ENCODE measurements at regions not wholly inside any gene's neighbourhood (a gene's known extent, or its start where the extent isn't known, plus 50 kb on each side); places are given as distances from the start of the nearest gene placed in this dataset.
"Not testable (repeated sequence)": the region's sequence is repeated elsewhere in the genome, so short reads cannot be mapped to it uniquely, and the experiment has no call there.

- no peak for TF ChIP-seq CTCF (IDR thresholded peaks at IDR 0.05)
- H3K4me3 ChIP-seq = no peak overlapping the region
- H3K27ac ChIP-seq = no peak overlapping the region
- no peak for DNase-seq (ENCODE audit: low spot score)
Measured at GRCh38 chr1:104238991-104239390, 489.3 kb downstream of the AMY1C start.

GRCh38 chr1:104248385-104248784 lies 498.7 kb downstream of the AMY1C start:
- TF ChIP-seq CTCF (IDR thresholded peaks at IDR 0.05) = no peak
- DNase-seq (ENCODE audit: low spot score) = no peak
- Histone ChIP-seq H3K27ac (no peak overlapping the region), H3K4me3 (no peak overlapping the region)

- TF ChIP-seq CTCF (IDR thresholded peaks at IDR 0.05) = no peak
- H3K4me3 ChIP-seq = no peak overlapping the region
- H3K27ac ChIP-seq = no peak overlapping the region
- no peak for DNase-seq (ENCODE audit: low spot score)
Measured at GRCh38 chr1:104259481-104259880, 509.8 kb downstream of the AMY1C start.

- H3K4me3 ChIP-seq; DNase-seq (ENCODE audit: low spot score); H3K27ac ChIP-seq: not testable (repeated sequence)
Measured at GRCh38 chr1:104263110-104263509, 513.4 kb downstream of the AMY1C start.

GRCh38 chr1:104264521-104264920 lies 514.8 kb downstream of the AMY1C start:
- Histone ChIP-seq H3K4me3 (no peak overlapping the region), H3K27ac (no peak overlapping the region)
- no peak for TF ChIP-seq CTCF (IDR thresholded peaks at IDR 0.05)
- no peak for DNase-seq (ENCODE audit: low spot score)

- no peak for DNase-seq (ENCODE audit: low spot score)
- no peak overlapping the region for H3K4me3 ChIP-seq
- H3K27ac ChIP-seq = no peak overlapping the region
- TF ChIP-seq CTCF (IDR thresholded peaks at IDR 0.05) = no peak
Measured at GRCh38 chr1:104265163-104265562, 515.5 kb downstream of the AMY1C start.

GRCh38 chr1:104266612-104267011 lies 516.9 kb downstream of the AMY1C start:
- TF ChIP-seq CTCF (IDR thresholded peaks at IDR 0.05) = no peak
- H3K27ac ChIP-seq = no peak overlapping the region
- no peak overlapping the region for H3K4me3 ChIP-seq
- no peak for DNase-seq (ENCODE audit: low spot score)

- not testable (repeated sequence) for H3K27ac ChIP-seq; H3K4me3 ChIP-seq; DNase-seq (ENCODE audit: low spot score)
Measured at GRCh38 chr1:104288322-104288721, 538.6 kb downstream of the AMY1C start.

Data from coronary artery (tissue), 2 donors.